IPS-18a (cell line): ENCODE measurements at regions not wholly inside any gene's neighbourhood (a gene's known extent, or its start where the extent isn't known, plus 50 kb on each side); places are given as distances from the start of the nearest gene placed in this dataset.

Experiments used
- H3K27ac ChIP-seq: one replicate; pipeline ENCODE4 v1.5.1; 2013; ENCODE audit warnings: low read length
- H3K27me3 ChIP-seq: one replicate; pipeline ENCODE4 v1.6.1; 2013; ENCODE audit warnings: mild to moderate bottlenecking, low read length; ENCODE audit not compliant: control insufficient read depth, insufficient read depth
- H3K36me3 ChIP-seq: one replicate; pipeline ENCODE4 v1.6.1; 2013; ENCODE audit warnings: low read depth, low read length; ENCODE audit not compliant: control insufficient read depth
- H3K4me1 ChIP-seq: one replicate; pipeline ENCODE4 v1.6.1; 2013; ENCODE audit warnings: low read depth, low read length; ENCODE audit not compliant: control insufficient read depth
- H3K4me3 ChIP-seq: one replicate; pipeline ENCODE4 v1.5.1; 2013; ENCODE audit warnings: low read length
- H3K9ac ChIP-seq: one replicate; pipeline ENCODE4 v1.6.1; 2013; ENCODE audit warnings: mild to moderate bottlenecking, low read length, moderate library complexity
- H3K9me3 ChIP-seq: one replicate; pipeline ENCODE4 v1.6.1; 2013; ENCODE audit warnings: low read depth, low read length; ENCODE audit not compliant: control insufficient read depth

DNA sequence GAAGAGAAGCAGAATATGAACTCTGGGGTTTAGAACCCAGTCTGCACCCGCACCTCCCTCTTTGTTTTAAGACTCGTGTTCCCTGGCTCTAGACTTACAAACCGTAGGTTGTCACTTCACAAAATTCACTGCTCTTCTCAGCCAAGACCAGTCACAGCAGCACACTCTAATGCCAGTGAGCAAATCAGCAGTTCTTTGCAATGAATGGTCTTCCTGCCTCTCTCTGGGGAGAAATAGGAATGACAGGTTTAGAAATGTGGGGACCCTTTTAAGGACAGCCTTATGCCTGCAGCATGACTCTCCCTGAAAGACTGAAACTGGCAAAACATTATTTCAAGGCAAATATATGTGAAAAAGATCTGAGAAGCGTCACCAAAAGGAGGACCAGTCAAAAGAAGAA, 156.9 kb downstream of the KCTD15 start:
- Histone ChIP-seq H3K27ac (no peak overlapping the region), H3K9me3 (no peaks in the 10 kb centered on the region), H3K9ac (no peak overlapping the region), H3K4me3 (no peak overlapping the region), H3K27me3 (no peaks in the 10 kb centered on the region), H3K4me1 (no peaks in the 10 kb centered on the region), H3K36me3 (no peaks in the 10 kb centered on the region)

- Histone ChIP-seq H3K9ac (no peak overlapping the region), H3K27ac (no peak overlapping the region), H3K4me3 (no peak overlapping the region), H3K4me1 (no peaks in the 10 kb centered on the region), H3K27me3 (no peaks in the 10 kb centered on the region), H3K9me3 (no peaks in the 10 kb centered on the region), H3K36me3 (no peaks in the 10 kb centered on the region)
Observed at GRCh38 chr19:33954686-33955085, 158.0 kb downstream of the KCTD15 start.

- Histone ChIP-seq H3K4me1 (no peaks in the 10 kb centered on the region), H3K27me3 (no peaks in the 10 kb centered on the region), H3K4me3 (no peak overlapping the region), H3K9me3 (no peaks in the 10 kb centered on the region), H3K9ac (no peak overlapping the region), H3K36me3 (no peaks in the 10 kb centered on the region), H3K27ac (no peak overlapping the region)
Observed at GRCh38 chr19:33956941-33957340, 160.3 kb downstream of the KCTD15 start.

GRCh38 chr19:33957804-33958203, 161.1 kb downstream of the KCTD15 start:
- Histone ChIP-seq H3K9me3 (no peaks in the 10 kb centered on the region), H3K27ac (no peak overlapping the region), H3K36me3 (no peaks in the 10 kb centered on the region), H3K4me3 (no peak overlapping the region), H3K27me3 (no peaks in the 10 kb centered on the region), H3K4me1 (no peaks in the 10 kb centered on the region), H3K9ac (no peak overlapping the region)

GRCh38 chr19:33960566-33960965, 163.9 kb downstream of the KCTD15 start:
- Histone ChIP-seq H3K27me3 (no peaks in the 10 kb centered on the region), H3K9me3 (no peaks in the 10 kb centered on the region), H3K27ac (no peak overlapping the region), H3K9ac (no peak overlapping the region), H3K4me1 (no peaks in the 10 kb centered on the region), H3K36me3 (no peaks in the 10 kb centered on the region), H3K4me3 (no peak overlapping the region)

- H3K36me3 ChIP-seq: no peaks in the 10 kb centered on the region
- H3K27ac ChIP-seq: no peak overlapping the region
- H3K4me3 ChIP-seq: no peak overlapping the region
- H3K9me3 ChIP-seq: peaks cover 7% of the 10 kb centered on the region
- H3K4me1 ChIP-seq: no peaks in the 10 kb centered on the region
- no peaks in the 10 kb centered on the region for H3K27me3 ChIP-seq
- no peak overlapping the region for H3K9ac ChIP-seq
Observed at GRCh38 chr19:33962161-33962560, 165.5 kb downstream of the KCTD15 start.

- Histone ChIP-seq H3K9me3 (peaks cover 8% of the 10 kb centered on the region), H3K36me3 (no peaks in the 10 kb centered on the region), H3K4me1 (no peaks in the 10 kb centered on the region), H3K9ac (no peak overlapping the region), H3K27ac (no peak overlapping the region), H3K27me3 (no peaks in the 10 kb centered on the region), H3K4me3 (no peak overlapping the region)
Observed at GRCh38 chr19:33963514-33963913, 166.8 kb downstream of the KCTD15 start.

DNA sequence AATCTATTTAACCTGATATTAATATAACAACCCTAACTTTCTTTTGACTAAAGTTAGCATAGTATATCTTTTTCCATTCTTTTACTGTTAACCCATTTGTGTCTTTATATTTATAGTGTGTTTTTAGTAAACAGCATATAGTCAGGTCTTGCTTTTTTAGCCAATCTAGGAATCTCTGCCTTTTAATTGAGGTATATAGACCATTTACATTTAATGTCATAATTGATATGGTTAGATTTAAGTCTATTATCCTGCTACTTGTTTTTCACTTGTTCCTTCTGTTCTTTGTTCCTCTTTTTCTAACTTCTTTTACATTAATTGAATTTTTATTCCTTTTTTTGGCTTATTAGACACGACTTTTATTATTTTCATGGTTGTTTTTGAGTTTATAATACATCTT, 174.4 kb downstream of the KCTD15 start:
- no peak overlapping the region for H3K27ac ChIP-seq
- peaks cover 17% of the 10 kb centered on the region for H3K9me3 ChIP-seq
- H3K9ac ChIP-seq: no peak overlapping the region

GRCh38 chr19:33977756-33978685, 181.4 kb downstream of the KCTD15 start:
- H3K4me1 ChIP-seq: peaks cover 6% of the 10 kb centered on the region
- H3K4me3 ChIP-seq: no peak overlapping the region
- no peak overlapping the region for H3K9ac ChIP-seq
- no peaks in the 10 kb centered on the region for H3K9me3 ChIP-seq
- H3K27me3 ChIP-seq: no peaks in the 10 kb centered on the region
- H3K36me3 ChIP-seq: no peaks in the 10 kb centered on the region
- H3K27ac ChIP-seq: no peak overlapping the region

More for the DNA sequence above, 174.4 kb downstream of the KCTD15 start:
- H3K4me1 ChIP-seq: peaks cover under 1% of the 10 kb centered on the region
- H3K4me3 ChIP-seq: no peak overlapping the region
- H3K36me3 ChIP-seq: no peaks in the 10 kb centered on the region
- H3K27me3 ChIP-seq: no peaks in the 10 kb centered on the region

DNA sequence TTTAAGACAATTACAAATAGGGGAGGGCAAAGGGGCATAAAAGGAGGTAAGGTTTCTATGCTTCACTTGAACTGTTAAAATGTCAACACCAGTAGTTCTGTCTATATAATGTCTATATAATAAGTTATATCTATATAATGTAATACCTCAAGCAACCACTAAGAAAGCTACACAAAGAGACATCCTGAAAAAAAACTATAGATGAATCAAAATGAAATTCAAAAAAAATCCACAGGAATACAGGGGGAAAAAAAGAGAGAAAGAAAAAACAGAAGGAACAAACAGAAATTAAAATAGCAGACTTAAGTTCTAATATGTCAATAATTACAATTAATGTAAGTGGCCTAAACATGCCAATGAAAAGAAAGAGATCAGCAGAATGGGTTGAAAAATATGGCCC, 186.0 kb downstream of the KCTD15 start:
- H3K9ac ChIP-seq: no peak overlapping the region
- H3K4me1 ChIP-seq: no peaks in the 10 kb centered on the region
- H3K4me3 ChIP-seq: no peak overlapping the region
- no peaks in the 10 kb centered on the region for H3K9me3 ChIP-seq
- H3K36me3 ChIP-seq: no peaks in the 10 kb centered on the region
- H3K27ac ChIP-seq: no peak overlapping the region
- H3K27me3 ChIP-seq: no peaks in the 10 kb centered on the region

DNA sequence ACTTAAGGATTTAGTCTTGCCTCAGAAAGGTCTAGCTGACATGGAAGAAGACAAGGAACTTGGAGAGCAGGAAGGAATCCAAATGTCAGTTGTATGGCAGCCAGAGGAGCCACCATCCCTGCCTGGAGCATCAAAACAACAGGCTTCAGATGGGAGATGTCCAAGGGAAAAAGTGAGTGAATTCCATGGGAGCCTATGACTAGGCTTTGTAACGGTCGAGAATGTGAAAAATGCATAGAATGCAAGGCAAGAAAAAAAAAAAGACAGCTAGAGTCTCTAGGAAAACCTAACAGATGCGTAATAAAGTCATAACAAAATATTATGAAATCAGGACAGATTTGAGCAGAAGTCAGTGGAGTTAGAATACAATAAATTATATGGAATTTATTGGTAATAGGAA, 183.7 kb upstream of the LSM14A start:
- H3K9me3 ChIP-seq: peaks cover 7% of the 10 kb centered on the region
- no peaks in the 10 kb centered on the region for H3K4me1 ChIP-seq
- H3K27me3 ChIP-seq: no peaks in the 10 kb centered on the region
- no peaks in the 10 kb centered on the region for H3K36me3 ChIP-seq
- no peak overlapping the region for H3K4me3 ChIP-seq
- no peak overlapping the region for H3K27ac ChIP-seq
- no peak overlapping the region for H3K9ac ChIP-seq

- no peaks in the 10 kb centered on the region for H3K9me3 ChIP-seq
- H3K27me3 ChIP-seq: no peaks in the 10 kb centered on the region
- H3K4me1 ChIP-seq: peaks cover 5% of the 10 kb centered on the region
- no peaks in the 10 kb centered on the region for H3K36me3 ChIP-seq
- H3K27ac ChIP-seq: no peak overlapping the region
- H3K9ac ChIP-seq: no peak overlapping the region
- no peak overlapping the region for H3K4me3 ChIP-seq
Observed at GRCh38 chr19:33997690-33998089, 174.6 kb upstream of the LSM14A start.
